Medulla oblongata (tissue), 1 donor: ENCODE measurements at regions not wholly inside any gene's neighbourhood (a gene's known extent, or its start where the extent isn't known, plus 50 kb on each side); places are given as distances from the start of the nearest gene placed in this dataset.

Source experiments
- DNase-seq: peaks from one replicate; pipeline ENCODE4 v3.0.0-alpha.2; 2015; ENCODE audit errors: extremely low spot score

DNA sequence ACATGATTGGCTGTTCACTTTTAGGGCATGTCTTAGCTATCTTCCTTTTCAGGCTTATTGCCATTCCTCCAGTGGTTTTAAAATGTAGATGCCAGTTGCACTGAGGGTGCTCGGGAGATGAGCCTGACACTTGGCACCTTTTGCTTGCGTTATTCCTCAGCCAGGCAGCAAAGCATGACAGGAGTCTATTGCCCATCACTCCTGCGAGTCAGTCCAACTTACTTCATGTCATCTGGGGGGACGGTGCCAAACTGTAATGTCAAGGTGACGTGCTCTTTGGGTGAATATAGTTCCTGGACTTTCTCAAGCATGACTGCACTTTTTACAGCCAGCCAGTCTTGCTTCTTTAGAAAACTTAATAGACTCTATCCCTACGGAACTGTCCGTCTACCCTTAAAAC lies 406.0 kb upstream of the C2CD4B start:
- DNase-seq, result no peak

DNA sequence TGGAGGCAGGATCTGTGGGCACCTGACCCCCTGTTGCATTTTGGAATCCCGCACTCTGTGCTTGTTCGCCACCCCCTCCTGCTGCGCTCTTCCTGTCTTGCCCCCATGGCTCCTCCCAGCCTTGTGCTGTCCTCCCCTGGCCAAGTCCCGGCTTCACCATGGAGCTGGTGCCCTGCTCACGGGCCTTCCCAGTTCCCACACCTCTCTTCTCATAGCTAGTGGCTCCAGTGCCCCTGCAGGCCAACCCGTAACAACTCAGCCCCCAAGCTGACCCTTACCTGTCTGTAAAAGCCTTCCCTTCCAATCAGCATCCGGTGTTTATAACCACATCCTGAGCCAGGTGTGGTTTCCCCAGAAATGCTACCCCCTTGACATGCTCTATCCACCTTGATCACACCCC lies 407.7 kb upstream of the C2CD4B start:
- DNase-seq, result no peak

GRCh38 chr15:62573876-62574275 lies 408.8 kb upstream of the C2CD4B start:
- DNase-seq, result no peak

GRCh38 chr15:62578546-62578945 lies 413.5 kb upstream of the C2CD4B start:
- DNase-seq, result no peak

DNA sequence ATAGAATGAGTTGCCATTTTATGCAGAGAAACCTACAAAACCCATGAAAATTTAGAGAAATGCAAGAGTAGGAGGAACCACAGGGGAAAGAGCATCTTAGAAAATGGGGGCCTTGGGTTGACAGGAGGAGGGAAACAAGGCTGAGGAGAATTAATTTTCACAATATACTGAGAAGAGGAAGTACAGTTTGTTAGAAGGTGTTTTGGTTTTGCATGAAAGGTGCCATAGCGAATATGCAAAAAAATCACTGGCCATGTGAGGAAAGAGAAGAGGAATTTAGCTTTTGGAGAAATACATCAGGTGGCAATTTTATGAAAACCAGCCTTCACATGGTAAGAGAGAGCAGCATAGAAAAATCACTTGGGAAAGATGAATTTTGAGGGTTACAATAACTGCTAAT lies 413.9 kb upstream of the C2CD4B start:
- no peak for DNase-seq

GRCh38 chr15:62579842-62580241 lies 414.8 kb upstream of the C2CD4B start:
- DNase-seq, result no peak

DNA sequence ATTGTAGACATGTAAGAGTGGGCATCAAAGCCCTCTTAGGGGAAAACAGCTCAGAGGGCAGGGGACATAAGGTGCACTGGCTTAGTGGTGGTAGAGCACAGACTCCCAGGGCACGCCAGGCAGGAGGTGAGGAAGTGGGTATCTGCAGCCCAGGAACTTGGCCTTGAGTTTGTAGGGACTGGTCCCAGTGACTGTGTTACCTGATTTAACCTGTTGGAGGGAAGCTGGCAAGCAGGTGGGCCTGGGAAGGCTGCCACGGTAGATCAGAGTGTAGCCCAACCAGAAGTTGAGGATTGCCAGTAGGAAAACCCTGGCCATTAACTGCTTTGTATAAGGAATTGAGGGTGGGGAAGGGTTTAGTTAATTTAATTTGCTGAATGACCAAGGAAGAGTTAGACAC lies 417.5 kb upstream of the C2CD4B start:
- DNase-seq, result no peak

DNA sequence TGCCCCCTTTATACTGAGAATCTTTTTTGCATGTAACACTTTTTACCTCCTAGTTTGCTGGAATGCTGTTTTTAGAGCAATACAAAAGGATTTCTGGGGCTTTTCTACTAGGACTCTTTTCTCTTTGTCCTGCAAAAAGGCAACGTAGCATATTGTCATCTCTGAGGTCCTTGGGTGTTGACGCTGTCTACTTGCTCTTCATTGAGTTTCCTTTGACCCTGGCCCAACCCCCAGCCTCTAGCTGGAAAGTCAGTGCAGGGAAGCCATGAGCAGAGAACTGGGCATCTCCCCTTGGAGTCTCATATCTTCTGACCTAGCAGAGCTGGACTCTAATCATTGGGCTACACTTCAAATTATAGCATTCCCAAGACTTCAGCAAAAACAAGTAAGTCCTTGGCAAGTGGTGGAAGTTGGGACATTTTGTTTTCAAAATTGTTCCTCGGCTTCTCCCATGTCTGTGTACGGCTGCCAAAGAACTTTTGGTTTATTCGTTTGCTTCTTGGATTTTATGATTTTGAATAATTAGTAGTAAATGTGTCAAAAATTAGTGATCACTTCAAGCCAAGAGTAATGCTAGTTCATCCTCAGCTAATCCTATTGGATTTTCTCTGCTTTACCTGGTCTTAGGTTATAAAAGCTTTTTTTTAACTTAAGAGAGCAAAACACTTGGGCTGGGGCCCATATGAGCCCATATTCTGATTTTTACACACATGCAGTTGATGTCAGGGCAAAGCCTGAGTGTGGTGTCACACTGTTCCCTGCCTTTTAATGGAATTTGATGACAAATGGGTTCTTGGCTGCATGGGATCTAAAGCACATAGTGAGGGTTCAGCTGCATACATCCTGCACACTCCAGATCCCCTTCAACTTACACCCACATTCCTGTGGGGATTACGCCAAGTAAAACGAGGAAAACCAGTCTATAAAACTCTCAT lies 419.5 kb upstream of the C2CD4B start:
- no peak for DNase-seq

- no peak for DNase-seq
Measured at GRCh38 chr15:62588938-62589670, 424.0 kb upstream of the C2CD4B start.

DNA sequence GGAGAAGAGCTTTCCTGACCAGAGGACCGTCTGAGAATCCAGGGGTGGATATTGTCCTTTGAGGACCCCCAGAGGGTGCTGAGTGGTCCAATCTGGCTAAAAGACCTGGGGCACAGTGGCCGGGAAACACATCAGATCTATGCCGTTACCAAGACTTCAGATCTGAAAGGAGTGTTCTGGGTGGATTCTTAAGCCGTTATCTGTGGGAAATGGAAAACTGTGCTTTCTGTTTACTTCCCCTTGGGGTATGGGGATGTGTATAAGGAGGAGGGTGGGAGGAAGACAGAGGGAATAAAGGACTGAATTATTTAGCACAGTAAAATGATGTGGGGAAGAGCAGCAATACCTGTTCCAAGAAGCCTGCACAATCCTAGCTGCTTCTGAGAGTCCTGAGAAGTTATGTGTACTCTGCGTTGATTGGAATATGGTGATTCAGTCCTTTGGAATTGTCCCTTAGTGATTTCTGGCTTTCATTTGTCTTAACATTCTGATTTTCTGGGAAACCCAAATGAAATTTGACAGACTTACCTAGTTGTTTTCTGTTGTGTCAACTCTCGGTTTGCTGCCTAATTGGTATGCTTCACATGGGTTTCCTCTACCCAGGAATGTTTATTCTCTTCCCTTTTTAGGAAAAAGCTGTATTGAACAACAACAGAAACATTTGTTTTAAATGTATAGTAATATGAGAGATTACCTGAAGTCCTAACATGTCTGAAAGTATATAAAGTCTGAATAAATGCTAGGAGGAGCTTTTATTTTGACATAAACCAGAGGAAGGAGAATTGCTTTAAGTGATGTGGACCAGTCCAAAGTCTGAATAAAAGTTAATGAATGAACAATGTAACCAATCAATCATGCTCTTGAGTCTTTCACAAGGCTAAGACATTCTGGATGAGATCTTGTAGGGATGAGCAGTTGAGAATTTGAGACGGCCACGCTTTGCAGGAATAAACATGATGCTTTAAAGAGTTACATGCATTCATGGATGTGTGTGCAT lies 427.1 kb upstream of the C2CD4B start:
- DNase-seq, result no peak

DNA sequence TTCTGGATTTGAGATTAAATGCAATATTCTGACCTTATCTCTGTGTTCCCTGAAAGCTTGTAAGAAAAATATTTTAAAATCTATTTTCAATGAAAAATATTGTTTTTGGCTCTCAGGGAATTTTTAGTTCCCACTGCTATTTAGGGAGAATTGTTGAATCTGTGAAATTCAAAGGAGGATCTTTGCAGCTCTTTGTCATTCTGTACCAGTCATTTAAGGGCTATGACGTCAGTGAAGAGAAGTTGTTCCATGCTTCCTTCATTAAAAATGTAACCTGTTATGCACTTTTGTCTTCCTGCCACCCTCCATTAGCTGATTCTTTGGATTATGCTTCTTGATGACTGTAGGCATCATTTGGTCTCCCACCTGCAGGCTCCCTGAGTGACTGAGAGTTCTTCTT lies 427.8 kb upstream of the C2CD4B start:
- no peak for DNase-seq

- DNase-seq, result no peak
Measured at GRCh38 chr15:62593681-62594399, 428.8 kb upstream of the C2CD4B start.

DNA sequence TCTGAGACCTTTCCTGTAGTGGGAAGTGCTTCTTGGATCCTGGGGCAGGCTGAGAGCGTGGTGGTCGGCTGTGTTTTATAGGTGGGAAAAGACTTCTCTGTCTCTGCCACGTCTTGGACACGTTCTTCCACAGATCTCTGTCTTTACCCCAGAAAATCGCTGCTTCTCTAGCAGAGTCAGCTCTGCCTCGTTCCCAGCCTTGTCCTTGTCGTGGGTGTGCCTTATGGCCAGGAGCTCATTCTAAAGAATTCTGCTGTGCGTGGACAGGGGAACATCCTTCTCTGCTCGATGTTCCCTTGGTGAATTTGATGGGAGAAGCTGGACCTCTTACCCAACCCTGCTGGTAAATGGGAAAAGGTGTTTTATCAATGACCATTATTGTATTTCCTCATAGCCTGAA lies 433.1 kb upstream of the C2CD4B start:
- DNase-seq, result no peak

DNA sequence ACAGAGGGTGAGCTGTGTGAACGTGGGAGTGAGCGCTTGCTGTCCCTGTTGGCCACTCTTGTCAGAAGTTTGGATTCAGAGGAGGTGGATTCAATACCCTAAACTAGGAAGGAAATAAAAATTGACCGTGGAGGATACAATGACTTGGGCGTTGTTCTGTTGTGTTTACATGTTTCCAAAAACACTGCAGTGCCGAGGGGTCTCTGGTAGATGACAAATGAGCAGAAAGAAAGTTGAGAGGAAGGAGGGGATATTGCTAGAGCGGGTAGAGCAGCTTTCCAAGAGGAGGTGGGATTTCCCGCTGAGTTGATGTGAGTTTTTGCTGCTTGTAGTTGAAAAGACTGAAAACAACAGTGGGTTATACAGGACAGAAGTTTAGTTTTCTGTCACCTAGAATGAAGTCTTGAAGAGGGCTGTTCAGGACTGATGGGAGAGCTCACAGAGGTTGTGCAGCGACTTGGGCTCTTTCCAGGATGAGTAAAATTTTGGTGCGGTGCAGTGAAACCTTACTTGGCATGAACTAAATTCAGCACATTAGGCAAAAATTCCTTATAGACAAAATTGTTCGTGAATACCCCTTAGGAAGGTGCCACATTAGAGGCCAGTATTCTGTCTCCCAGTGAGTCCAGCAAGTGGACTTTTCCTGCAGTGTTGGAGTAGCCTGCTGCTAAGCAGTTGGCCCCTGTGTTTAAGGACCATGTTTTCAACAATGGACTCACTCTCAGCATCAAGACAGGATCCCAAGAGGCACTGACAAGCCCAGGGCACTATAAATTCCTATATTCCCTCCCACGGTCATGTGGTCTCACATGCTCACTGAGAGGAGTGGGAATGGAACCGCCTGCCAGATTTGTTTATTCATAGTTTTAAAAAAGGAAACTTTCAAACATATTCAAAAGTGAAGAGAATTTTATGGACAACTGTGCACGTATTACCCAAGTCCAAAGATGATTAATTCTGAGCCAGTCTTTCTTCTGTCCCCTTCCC lies 435.0 kb upstream of the C2CD4B start:
- no peak for DNase-seq

GRCh38 chr15:62601777-62602545 lies 436.9 kb upstream of the C2CD4B start:
- no peak for DNase-seq

DNA sequence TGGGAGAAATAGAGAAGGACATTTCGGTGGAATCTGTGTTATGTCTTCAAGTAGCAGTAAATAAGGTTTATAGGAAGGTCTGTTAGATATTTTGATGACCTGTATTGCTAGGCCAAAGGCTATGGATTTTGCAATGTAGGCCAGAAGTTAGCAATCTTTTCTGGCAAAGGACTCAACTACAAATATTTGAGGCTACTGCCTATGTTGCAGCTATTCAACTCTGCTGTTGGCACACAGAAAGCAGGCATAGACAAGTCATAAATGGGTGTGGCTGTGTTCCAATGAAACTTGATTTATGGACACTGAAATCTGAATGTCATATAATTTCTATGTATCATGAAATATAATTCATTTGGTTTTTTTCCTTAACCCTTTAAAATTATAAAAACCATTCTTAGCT lies 438.7 kb upstream of the C2CD4B start:
- DNase-seq, result no peak

GRCh38 chr15:62605282-62605681 lies 437.3 kb upstream of the TPM1 start:
- DNase-seq, result no peak

DNA sequence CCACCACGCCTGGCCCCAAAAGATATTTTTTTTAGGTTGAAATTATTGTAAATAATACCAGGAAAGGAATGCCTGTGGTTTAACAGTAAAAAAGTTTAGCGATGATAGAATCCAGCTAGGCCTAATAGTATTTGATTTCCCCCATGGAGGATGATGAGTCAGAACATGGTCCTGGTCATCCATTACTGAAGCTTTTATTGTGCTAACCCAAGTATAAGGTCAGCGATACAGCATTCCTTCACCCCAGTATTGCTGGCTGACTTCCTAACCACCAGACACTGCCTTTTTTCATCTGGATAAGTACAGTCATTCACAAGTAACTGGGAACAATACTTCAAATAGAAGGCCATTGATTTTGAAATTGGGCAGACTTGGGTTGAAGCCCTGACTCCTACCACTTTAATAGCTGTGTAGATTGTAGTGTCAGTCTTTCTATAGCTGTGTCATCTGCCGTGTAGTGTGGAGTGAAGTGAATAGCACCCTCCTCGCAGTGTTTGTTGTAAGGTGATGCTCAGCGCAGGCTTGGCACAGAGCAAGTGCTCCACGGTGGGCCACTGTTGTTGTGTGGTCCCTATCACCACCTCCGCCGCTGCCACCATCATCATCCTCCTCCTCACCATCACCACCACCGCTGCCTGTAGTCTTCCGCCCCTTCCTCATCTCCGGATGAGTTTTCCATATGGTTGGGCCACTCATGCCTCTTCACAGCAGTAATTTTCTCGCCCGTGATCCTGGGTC lies 436.0 kb upstream of the TPM1 start:
- no peak for DNase-seq

DNA sequence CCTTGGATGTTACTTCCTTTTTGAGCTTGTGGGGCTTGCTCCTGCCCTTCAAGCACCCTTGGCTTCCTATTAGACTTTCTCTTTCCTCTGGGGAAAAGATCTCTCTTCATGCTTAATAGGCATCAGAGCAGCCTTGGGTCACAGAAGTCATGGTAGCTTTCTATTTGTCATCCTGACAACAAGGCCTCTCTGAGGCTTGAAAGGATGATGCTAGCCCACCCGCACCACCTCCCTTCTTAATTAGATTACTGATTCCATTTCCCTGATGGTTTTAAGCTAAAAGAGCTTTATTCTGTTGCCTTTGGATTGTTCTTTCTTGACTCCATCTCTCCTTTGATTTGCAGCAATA lies 435.5 kb upstream of the TPM1 start:
- no peak for DNase-seq
